ENCODE measurements at regions not wholly inside any gene's neighbourhood (a gene's known extent, or its start where the extent isn't known, plus 50 kb on each side); places are given as distances from the start of the nearest gene placed in this dataset.

- Histone ChIP-seq H3K4me3 (replicated peaks in 1 of 3) (no peak overlapping the region), H3K4me1 (no peaks in the 10 kb centered on the region), H3K27me3 (no peaks in the 10 kb centered on the region), H3K36me3 (no peaks in the 10 kb centered on the region), H3K9me3 (no peaks in the 10 kb centered on the region), H3K27ac (no peak overlapping the region)
- WGBS, 2 donors: 73 to 78% methylated on average over 19 to 25 of the region's 26 CpGs
- TF ChIP-seq POLR2A (IDR thresholded peaks at IDR 0.05): no peak
- TF ChIP-seq, protein P1, sequence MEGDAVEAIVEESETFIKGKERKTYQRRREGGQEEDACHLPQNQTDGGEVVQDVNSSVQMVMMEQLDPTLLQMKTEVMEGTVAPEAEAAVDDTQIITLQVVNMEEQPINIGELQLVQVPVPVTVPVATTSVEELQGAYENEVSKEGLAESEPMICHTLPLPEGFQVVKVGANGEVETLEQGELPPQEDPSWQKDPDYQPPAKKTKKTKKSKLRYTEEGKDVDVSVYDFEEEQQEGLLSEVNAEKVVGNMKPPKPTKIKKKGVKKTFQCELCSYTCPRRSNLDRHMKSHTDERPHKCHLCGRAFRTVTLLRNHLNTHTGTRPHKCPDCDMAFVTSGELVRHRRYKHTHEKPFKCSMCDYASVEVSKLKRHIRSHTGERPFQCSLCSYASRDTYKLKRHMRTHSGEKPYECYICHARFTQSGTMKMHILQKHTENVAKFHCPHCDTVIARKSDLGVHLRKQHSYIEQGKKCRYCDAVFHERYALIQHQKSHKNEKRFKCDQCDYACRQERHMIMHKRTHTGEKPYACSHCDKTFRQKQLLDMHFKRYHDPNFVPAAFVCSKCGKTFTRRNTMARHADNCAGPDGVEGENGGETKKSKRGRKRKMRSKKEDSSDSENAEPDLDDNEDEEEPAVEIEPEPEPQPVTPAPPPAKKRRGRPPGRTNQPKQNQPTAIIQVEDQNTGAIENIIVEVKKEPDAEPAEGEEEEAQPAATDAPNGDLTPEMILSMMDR (IDR thresholded peaks at IDR 0.05): no peak
- intact Hi-C loops (cut with DNase I): no loop called here
- DNase-seq: no peak
These were observed 115.6 kb upstream of the COL5A1 start for GRCh38 chr9:134525841-134526583.

DNA sequence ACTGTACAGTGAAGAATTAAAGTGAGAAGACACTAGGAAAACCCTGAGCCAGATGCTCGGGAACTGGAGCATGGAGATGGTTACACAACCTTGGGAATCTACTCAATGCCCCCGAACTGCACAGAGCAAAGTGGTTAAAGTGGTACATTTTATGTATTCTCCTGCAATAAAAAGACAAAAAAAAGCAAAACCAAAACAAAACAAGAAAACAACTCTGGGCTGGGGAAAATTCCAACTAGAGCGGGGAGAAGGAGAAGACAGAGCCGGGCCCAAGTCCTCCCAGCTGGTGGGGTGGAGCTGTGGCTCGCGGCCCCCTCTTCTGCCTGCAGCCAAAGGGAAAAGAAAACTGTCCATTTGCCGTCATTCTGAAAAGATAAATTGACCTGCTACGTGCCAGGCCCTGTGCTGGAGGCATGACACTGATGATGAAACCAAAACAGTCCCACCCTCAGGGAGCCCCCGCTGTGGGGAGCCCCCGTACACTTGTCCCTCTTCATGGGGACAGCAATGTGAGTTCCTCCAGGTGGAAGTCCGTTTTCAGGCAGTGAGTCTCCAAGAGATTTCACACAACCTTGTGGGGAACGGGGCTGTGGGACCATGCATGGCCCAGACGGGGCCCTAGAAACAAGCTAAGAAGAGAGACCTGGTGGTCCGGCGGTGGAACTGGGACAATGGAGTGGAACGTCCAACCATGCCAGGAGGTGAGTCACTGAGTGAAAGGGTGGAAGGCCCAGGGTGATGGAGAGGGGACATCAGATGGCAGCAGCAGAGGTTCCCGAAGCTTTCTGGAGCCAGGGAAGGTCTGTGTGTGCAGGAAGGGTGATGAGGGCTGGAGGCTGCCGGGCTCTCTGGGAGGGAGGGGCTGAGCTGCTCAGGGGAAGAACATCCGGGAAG lies 114.8 kb upstream of the COL5A1 start:
- no peak overlapping the region for H3K4me3 ChIP-seq (replicated peaks in 1 of 3)
- whole genome bisulfite sequencing, 2 donors: 75 to 76% methylated on average over 19 of the region's 19 CpGs
- intact Hi-C loops (cut with DNase I): no loop called here

DNA sequence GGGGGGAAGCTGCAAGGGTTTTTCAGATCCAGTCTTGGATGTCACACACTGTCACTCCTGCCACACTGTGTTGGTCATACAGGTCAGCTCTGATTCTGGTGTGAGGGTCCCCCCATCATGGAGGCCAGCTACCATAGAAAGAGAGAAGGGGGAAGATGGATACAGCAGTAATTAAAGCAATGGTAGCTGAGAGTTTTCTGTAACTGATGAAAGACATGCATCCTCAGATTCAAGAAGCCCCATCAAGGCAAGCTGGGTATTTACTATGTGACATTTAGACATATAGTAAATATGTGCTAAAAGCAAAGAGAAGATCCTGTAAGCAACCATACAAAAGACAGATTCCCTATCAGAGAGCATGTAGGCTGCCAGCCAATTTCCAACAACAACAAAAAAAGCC lies 110.9 kb upstream of the COL5A1 start:
- no peak overlapping the region for H3K27ac ChIP-seq
- H3K9me3 ChIP-seq: no peaks in the 10 kb centered on the region
- peaks cover 0 to 13% of the 10 kb centered on the region in 2 donors for H3K4me1 ChIP-seq
- intact Hi-C loops (cut with DNase I): no loop called here
- TF ChIP-seq, protein P1 (IDR thresholded peaks at IDR 0.05): no peak
- TF ChIP-seq POLR2A (IDR thresholded peaks at IDR 0.05): no peak
- H3K27me3 ChIP-seq: no peaks in the 10 kb centered on the region
- no peak for DNase-seq
- H3K4me3 ChIP-seq (replicated peaks in 1 of 3): no peak overlapping the region
- no peaks in the 10 kb centered on the region for H3K36me3 ChIP-seq

More for the DNA sequence above, 114.8 kb upstream of the COL5A1 start:
- Histone ChIP-seq H3K27ac (no peak overlapping the region), H3K36me3 (no peaks in the 10 kb centered on the region), H3K4me1 (no peaks in the 10 kb centered on the region), H3K9me3 (no peaks in the 10 kb centered on the region), H3K27me3 (no peaks in the 10 kb centered on the region)
- TF ChIP-seq, protein P1 (IDR thresholded peaks at IDR 0.05): no peak
- TF ChIP-seq POLR2A (IDR thresholded peaks at IDR 0.05): no peak
- DNase-seq: no peak

DNA sequence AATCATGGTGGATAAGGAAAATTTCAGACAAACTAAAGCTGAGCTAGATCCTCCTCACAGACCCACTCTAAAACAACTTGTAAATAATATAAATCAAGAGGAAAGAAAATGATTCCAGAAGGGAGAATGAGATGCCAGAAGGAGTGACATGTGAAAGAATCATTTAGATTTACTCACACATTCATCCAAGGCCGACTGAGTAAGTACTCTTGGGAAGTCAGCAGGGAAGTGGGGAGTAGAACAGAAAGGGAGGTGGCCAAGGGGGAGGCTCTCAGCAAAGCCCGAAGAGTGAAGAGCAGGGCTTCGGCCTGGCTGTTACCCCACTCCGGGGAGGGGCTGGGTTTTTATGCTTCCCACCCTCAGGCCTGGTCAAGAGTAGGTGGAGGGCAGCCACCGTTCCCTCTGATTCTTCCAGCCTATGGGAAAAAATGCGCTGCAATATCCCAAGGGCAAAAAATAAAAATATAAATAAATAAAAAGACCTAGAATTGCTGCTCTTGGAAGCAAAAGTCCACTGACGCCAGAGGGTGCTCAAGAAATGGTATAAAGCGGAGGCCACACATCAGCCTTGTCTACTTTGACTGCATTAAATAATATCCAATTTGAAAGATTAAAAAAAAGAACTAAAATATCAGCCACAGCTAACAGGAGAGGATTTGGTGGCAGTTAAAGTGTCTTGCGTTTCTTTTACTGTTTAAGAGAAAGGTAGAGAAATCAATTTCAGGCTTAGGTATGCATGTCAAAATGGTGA lies 110.2 kb upstream of the COL5A1 start:
- DNase-seq: no peak
- Histone ChIP-seq H3K27ac (no peak overlapping the region), H3K36me3 (no peaks in the 10 kb centered on the region), H3K4me3 (replicated peaks in 1 of 3) (no peak overlapping the region), H3K27me3 (no peaks in the 10 kb centered on the region), H3K4me1 (peaks cover 0 to 13% of the 10 kb centered on the region in 2 donors), H3K9me3 (no peaks in the 10 kb centered on the region)
- WGBS, 2 donors: 61 to 73% methylated on average over 9 of the region's 9 CpGs
- TF ChIP-seq, protein P1 (IDR thresholded peaks at IDR 0.05): no peak
- intact Hi-C loops (cut with DNase I): no loop called here

Data from thyroid gland (tissue), 4 donors.